Small intestine (tissue), 7 donors: ENCODE measurements at regions not wholly inside any gene's neighbourhood (a gene's known extent, or its start where the extent isn't known, plus 50 kb on each side); places are given as distances from the start of the nearest gene placed in this dataset.

Experiments
- DNase-seq, 2 donors: peaks; one replicate each; pipeline versions ENCODE4 v3.0.0 to v3.0.0-alpha.2; 2013
- FAIRE-seq: peaks from 2 replicates; lab custom pipeline; 2012; peaks lifted over from hg19 to GRCh38; lab: Jason Lieb, UNC
- H3K27ac ChIP-seq, 3 donors: one replicate each; pipeline ENCODE4 v1.5.1; 2013; ENCODE audit warnings: low read length in 2 of 3, mild to moderate bottlenecking in 2 of 3, control low read depth in 1 of 3, inconsistent platforms in 1 of 3, low read depth in 1 of 3, moderate library complexity in 1 of 3
- H3K27me3 ChIP-seq, 3 donors: one replicate each; pipeline ENCODE4 v1.6.1; 2013; ENCODE audit warnings: low read length in 3 of 3, inconsistent platforms in 1 of 3; ENCODE audit not compliant: control insufficient read depth in 3 of 3, insufficient read depth in 3 of 3
- H3K36me3 ChIP-seq, 3 donors: one replicate each; pipeline ENCODE4 v1.6.1; 2013; ENCODE audit warnings: low read length in 3 of 3, inconsistent platforms in 1 of 3, low read depth in 1 of 3, mild to moderate bottlenecking in 1 of 3, moderate library complexity in 1 of 3; ENCODE audit not compliant: control insufficient read depth in 3 of 3, insufficient read depth in 2 of 3
- H3K4me1 ChIP-seq, 3 donors: one replicate each; pipeline ENCODE4 v1.6.1; 2013; ENCODE audit warnings: low read length in 2 of 3, inconsistent platforms in 1 of 3, low read depth in 1 of 3, mild to moderate bottlenecking in 1 of 3, moderate library complexity in 1 of 3; ENCODE audit not compliant: control insufficient read depth in 3 of 3, insufficient read depth in 2 of 3
- H3K4me3 ChIP-seq, 3 donors: one replicate each; pipeline ENCODE4 v1.5.1; 2013; ENCODE audit warnings: low read length in 3 of 3, control low read depth in 1 of 3, inconsistent platforms in 1 of 3, low read depth in 1 of 3, mild to moderate bottlenecking in 1 of 3, moderate library complexity in 1 of 3
- H3K9me3 ChIP-seq, 2 donors: one replicate each; pipeline ENCODE4 v1.6.1; 2013; ENCODE audit warnings: low read depth in 1 of 2, low read length in 1 of 2; ENCODE audit not compliant: control insufficient read depth in 2 of 2, insufficient read depth in 1 of 2
- WGBS, 3 donors: extraction: QIAGEN DNeasy Blood & Tissue Kit; methylation state at CpG; one replicate each; pipeline ENCODE4 v1.1.7; 2013; 5-methylcytosine and 5-hydroxymethylcytosine counted together
- donor health status: healthy with polysubstance abuse.
- donor health status: control.
- donor health status: control.
- donor health status: Bipolar disorder and iron deficiency.
- donor health status: healthy.

- WGBS, 3 donors = 92 to 93% (median 92%) methylated on average over 16 of the region's 16 CpGs
- no peak for FAIRE-seq
- no peak overlapping the region for H3K27ac ChIP-seq
Observed at GRCh38 chr9:712643-713042, 128.9 kb upstream of the DMRT1 start.

GRCh38 chr9:713091-713490 is 128.4 kb upstream of the DMRT1 start:
- Histone ChIP-seq H3K27me3 (no peaks in the 10 kb centered on the region), H3K4me3 (no peak overlapping the region), H3K27ac (no peak overlapping the region), H3K9me3 (no peaks in the 10 kb centered on the region), H3K36me3 (peaks cover 4 to 44% (median 6%) of the 10 kb centered on the region in 3 donors), H3K4me1 (peaks cover 0 to 15% (median 3%) of the 10 kb centered on the region in 3 donors)
- DNase-seq (no peak), FAIRE-seq (no peak)
- WGBS, 3 donors = 82 to 91% (median 82%) methylated on average over 4 of the region's 4 CpGs

More at GRCh38 chr9:712643-713042, 128.9 kb upstream of the DMRT1 start:
- Histone ChIP-seq H3K4me3 (no peak overlapping the region), H3K36me3 (peaks cover 4 to 44% (median 6%) of the 10 kb centered on the region in 3 donors), H3K27me3 (no peaks in the 10 kb centered on the region), H3K4me1 (peaks cover 0 to 15% (median 3%) of the 10 kb centered on the region in 3 donors), H3K9me3 (no peaks in the 10 kb centered on the region)
- no peak for DNase-seq

DNA sequence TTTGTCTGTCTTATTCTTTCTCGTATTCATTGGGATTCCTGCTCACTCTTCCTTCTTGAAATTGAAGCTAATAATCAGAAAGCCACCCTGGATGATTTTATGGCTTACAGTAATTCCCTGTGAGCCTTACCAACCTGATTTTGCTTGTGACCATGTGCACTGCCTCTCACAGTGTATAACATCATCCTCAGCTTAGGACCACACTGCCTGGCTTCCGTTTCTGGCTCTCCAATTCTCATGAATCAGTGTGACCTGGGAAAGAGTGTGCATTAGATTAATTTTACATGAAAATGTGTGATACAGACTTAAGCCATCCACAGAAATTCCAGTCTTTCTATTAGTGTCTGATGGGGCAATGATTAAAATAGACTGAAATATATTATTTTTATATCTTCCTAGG is 126.8 kb upstream of the DMRT1 start:
- peaks cover 0 to 4% (median 0%) of the 10 kb centered on the region in 3 donors for H3K4me1 ChIP-seq
- 66 to 76% (median 67%) methylated on average over 2 of the region's 2 CpGs for WGBS, 3 donors
- no peak for DNase-seq
- no peak for FAIRE-seq
- no peak overlapping the region for H3K4me3 ChIP-seq
- no peaks in the 10 kb centered on the region for H3K27me3 ChIP-seq
- no peaks in the 10 kb centered on the region for H3K9me3 ChIP-seq
- peak overlapping the region in 1 of 3 donors; percentile 12 for H3K27ac ChIP-seq
- H3K36me3 ChIP-seq = peaks cover 4 to 47% (median 6%) of the 10 kb centered on the region in 3 donors

GRCh38 chr9:715300-715699 is 126.2 kb upstream of the DMRT1 start:
- FAIRE-seq = no peak
- Histone ChIP-seq H3K36me3 (peaks cover 4 to 46% (median 6%) of the 10 kb centered on the region in 3 donors), H3K27me3 (no peaks in the 10 kb centered on the region), H3K4me3 (no peak overlapping the region), H3K27ac (peak overlapping the region in 1 of 3 donors; percentile 18), H3K9me3 (no peaks in the 10 kb centered on the region), H3K4me1 (peaks cover 0 to 7% (median 2%) of the 10 kb centered on the region in 3 donors)
- 35 to 81% (median 53%) methylated on average over 2 of the region's 2 CpGs for WGBS, 3 donors
- no peak for DNase-seq

- Histone ChIP-seq H3K27me3 (no peaks in the 10 kb centered on the region), H3K4me1 (peaks cover 0 to 7% (median 2%) of the 10 kb centered on the region in 3 donors), H3K9me3 (no peaks in the 10 kb centered on the region), H3K36me3 (peaks cover 4 to 45% (median 6%) of the 10 kb centered on the region in 3 donors), H3K4me3 (no peak overlapping the region), H3K27ac (no peak overlapping the region)
- no peak for DNase-seq
- no peak for FAIRE-seq
- WGBS, 3 donors = 56 to 70% (median 69%) methylated on average over 3 of the region's 3 CpGs
Observed at GRCh38 chr9:715743-716400, 125.6 kb upstream of the DMRT1 start.

DNA sequence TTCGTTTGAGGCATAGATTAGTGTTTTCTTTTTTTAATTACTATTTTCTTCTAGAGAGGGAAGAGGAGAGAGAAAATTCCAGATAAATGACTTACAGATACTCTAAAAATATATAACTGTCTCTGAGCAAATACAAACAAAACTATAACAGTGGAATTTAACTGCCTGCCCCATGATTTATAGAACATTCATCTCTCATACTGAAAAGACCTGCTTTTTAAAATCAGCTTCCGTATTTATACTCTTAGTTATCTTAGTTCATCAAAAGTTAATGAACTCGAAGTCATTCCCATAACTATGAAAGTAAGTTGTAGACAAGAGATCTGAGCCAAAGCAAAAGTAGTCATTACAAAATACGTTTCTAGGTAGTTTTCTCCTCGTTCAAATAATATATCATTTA is 123.8 kb upstream of the DMRT1 start:
- no peak for FAIRE-seq
- peaks cover 0 to 26% (median 0%) of the 10 kb centered on the region in 3 donors for H3K36me3 ChIP-seq
- no peak for DNase-seq
- H3K4me1 ChIP-seq = peaks cover 0 to 7% (median 2%) of the 10 kb centered on the region in 3 donors
- 73 to 84% (median 82%) methylated on average over 5 of the region's 5 CpGs for WGBS, 3 donors
- no peaks in the 10 kb centered on the region for H3K9me3 ChIP-seq
- H3K27me3 ChIP-seq = no peaks in the 10 kb centered on the region
- H3K4me3 ChIP-seq = no peak overlapping the region
- no peak overlapping the region for H3K27ac ChIP-seq

DNA sequence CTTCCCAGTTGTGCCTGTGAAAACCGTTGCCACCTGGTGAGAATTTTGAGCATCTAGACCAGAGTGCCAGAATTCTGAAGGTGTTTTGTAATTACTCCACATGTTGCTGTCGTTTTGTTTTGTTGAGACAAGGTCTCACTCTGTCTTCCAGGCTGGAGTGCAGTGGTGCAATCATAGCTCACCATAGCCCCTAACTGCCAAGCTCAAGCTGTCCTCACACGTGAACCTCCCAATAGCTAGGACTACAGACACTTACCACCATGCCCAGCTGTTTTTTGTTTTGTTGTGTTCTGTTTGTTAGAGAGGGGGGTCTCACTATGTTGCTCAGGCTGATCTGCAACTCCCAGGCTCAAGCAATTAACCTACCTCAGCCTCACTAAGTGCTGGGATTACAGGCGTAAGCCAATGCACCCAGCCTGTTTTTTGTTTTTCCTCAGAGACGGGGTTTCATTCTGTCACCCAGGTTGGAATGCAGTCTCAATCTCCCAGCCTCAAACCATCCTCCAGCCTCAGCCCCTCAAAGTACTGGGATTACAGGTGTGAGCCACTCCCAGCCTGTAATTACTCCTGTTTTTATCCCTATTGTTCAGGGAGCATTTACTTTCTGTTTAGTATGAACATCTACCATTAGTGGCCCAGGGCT is 121.1 kb upstream of the DMRT1 start:
- Histone ChIP-seq H3K4me3 (no peak overlapping the region), H3K9me3 (no peaks in the 10 kb centered on the region), H3K27ac (no peak overlapping the region), H3K27me3 (no peaks in the 10 kb centered on the region), H3K4me1 (peaks cover 0 to 3% (median 2%) of the 10 kb centered on the region in 3 donors), H3K36me3 (peaks cover 0 to 12% (median 0%) of the 10 kb centered on the region in 3 donors)
- WGBS, 3 donors = 61 to 69% (median 65%) methylated on average over 5 of the region's 5 CpGs
- DNase-seq = no peak
- FAIRE-seq = no peak

DNA sequence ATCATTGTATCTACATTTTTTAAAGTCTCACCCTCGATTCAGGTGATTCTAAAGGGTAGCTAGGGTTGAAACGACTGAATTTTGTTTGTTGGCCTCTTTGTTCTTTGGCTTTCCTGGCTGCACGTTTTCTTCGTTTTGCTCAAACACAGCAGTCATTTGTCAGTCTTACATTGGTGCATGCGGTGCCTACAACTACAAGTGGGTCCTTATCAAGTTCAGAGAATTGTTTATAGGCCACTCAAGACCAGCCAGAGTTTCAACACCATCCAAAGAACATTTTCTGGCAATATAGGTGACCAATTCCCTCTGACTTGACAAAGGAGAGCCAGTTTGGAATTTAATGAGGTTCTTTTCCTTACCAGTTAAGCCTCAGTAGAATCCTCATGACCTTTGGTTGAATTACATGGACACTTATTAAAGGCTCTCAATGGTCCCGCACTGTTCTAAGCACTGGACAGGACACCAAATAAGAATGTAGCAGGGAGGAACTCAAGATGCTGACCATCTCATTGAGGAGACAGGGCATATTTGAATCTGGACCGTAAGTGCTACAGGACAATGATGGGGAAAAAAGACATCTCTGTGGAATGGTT is 119.0 kb upstream of the DMRT1 start:
- Histone ChIP-seq H3K4me3 (no peak overlapping the region), H3K27me3 (no peaks in the 10 kb centered on the region), H3K4me1 (peaks cover 0 to 3% (median 2%) of the 10 kb centered on the region in 3 donors), H3K36me3 (peaks cover 0 to 10% (median 1%) of the 10 kb centered on the region in 3 donors), H3K27ac (no peak overlapping the region), H3K9me3 (no peaks in the 10 kb centered on the region)
- WGBS, 3 donors = 89 to 96% (median 90%) methylated on average over 7 of the region's 7 CpGs
- DNase-seq (no peak), FAIRE-seq (no peak)
